ENCODE measurements at regions not wholly inside any gene's neighbourhood (a gene's known extent, or its start where the extent isn't known, plus 50 kb on each side); places are given as distances from the start of the nearest gene placed in this dataset.
A peak's percentile ranks its signal among the peaks of the same experiment; 100 is the strongest.
"Not testable (repeated sequence)": the region's sequence is repeated elsewhere in the genome, so short reads cannot be mapped to it uniquely, and the experiment has no call there.

- no peak for DNase-seq
Observed at GRCh38 chr6:56802584-56802983, 152.3 kb upstream of the BEND6 start.

- DNase-seq = peak; percentile 4 to 33 (median 20)
Observed at GRCh38 chr6:56799989-56800388, 154.9 kb upstream of the BEND6 start.

GRCh38 chr6:56798163-56798562 is 155.5 kb upstream of the DST start:
- DNase-seq = peak; percentile 11 to 51 (median 39)

- peak in 2 of 3 donors; percentile 23 to 29 for DNase-seq
Observed at GRCh38 chr6:56796196-56796532, 153.5 kb upstream of the DST start.

GRCh38 chr6:56795466-56796195 is 152.9 kb upstream of the DST start:
- no peak for DNase-seq

- DNase-seq = no peak
Observed at GRCh38 chr6:56794421-56794820, 151.7 kb upstream of the DST start.

- DNase-seq = no peak
Observed at GRCh38 chr6:56793938-56794337, 151.2 kb upstream of the DST start.

- no peak for DNase-seq
Observed at GRCh38 chr6:56790414-56790813, 147.7 kb upstream of the DST start.

GRCh38 chr6:56789879-56790278 is 147.2 kb upstream of the DST start:
- DNase-seq = no peak

- no peak for DNase-seq
Observed at GRCh38 chr6:56789342-56789741, 146.7 kb upstream of the DST start.

- DNase-seq = no peak
Observed at GRCh38 chr6:56787209-56787608, 144.5 kb upstream of the DST start.

- no peak for DNase-seq
Observed at GRCh38 chr6:56786256-56786655, 143.6 kb upstream of the DST start.

GRCh38 chr6:56785536-56785935 is 142.8 kb upstream of the DST start:
- DNase-seq = not testable (repeated sequence)

- not testable (repeated sequence) for DNase-seq
Observed at GRCh38 chr6:56780109-56780508, 137.4 kb upstream of the DST start.

- DNase-seq = not testable (repeated sequence)
Observed at GRCh38 chr6:56778503-56778902, 135.8 kb upstream of the DST start.

GRCh38 chr6:56775498-56776166 is 132.9 kb upstream of the DST start:
- DNase-seq = no peak

- DNase-seq = no peak
Observed at GRCh38 chr6:56772737-56773184, 130.1 kb upstream of the DST start.

- DNase-seq = no peak
Observed at GRCh38 chr6:56771929-56772607, 129.4 kb upstream of the DST start.

GRCh38 chr6:56771189-56771588 is 128.5 kb upstream of the DST start:
- DNase-seq = no peak

GRCh38 chr6:56770011-56770520 is 127.4 kb upstream of the DST start:
- DNase-seq = no peak

GRCh38 chr6:56767892-56768531 is 125.3 kb upstream of the DST start:
- no peak for DNase-seq

GRCh38 chr6:56767435-56767834 is 124.7 kb upstream of the DST start:
- no peak for DNase-seq

GRCh38 chr6:56766806-56767178 is 124.1 kb upstream of the DST start:
- DNase-seq = no peak
